GM10266 (cell line): ENCODE measurements at regions not wholly inside any gene's neighbourhood (a gene's known extent, or its start where the extent isn't known, plus 50 kb on each side); places are given as distances from the start of the nearest gene placed in this dataset.

Experiments
- DNase-seq: peaks from one replicate; pipeline ENCODE4 v3.0.0; 2012; ENCODE audit errors: extremely low spot score
- TF ChIP-seq, protein P1 (sequence below): IDR thresholded peaks from 2 replicates; pipeline ENCODE4 v1.5.1; 2012; ENCODE audit warnings: mild to moderate bottlenecking, low read depth; ENCODE audit not compliant: control insufficient read depth, insufficient read depth; ENCODE audit errors: missing control alignments

DNA sequence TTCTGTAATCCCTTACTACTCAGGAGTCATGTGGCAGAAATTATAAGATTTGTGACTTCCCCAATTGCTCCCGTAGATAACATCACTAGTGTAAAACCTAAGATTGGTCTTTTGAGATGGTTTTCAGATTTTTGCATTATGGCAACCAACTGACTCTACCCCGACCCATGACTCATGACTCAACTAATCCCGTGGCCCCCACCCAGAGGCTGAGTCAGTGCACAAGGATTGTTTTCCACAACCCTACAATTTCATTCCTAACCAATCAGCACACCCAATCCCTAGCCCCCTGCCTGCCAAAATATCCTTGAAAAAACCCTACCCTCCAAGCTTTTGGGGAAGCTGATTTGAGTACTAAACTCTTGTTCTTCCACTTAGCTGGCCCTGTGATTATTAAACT lies 109.4 kb upstream of the FAM9C start:
- DNase-seq = no peak

GRCh38 chrX:13152518-13153185 lies 108.2 kb upstream of the FAM9C start:
- TF ChIP-seq, protein P1, sequence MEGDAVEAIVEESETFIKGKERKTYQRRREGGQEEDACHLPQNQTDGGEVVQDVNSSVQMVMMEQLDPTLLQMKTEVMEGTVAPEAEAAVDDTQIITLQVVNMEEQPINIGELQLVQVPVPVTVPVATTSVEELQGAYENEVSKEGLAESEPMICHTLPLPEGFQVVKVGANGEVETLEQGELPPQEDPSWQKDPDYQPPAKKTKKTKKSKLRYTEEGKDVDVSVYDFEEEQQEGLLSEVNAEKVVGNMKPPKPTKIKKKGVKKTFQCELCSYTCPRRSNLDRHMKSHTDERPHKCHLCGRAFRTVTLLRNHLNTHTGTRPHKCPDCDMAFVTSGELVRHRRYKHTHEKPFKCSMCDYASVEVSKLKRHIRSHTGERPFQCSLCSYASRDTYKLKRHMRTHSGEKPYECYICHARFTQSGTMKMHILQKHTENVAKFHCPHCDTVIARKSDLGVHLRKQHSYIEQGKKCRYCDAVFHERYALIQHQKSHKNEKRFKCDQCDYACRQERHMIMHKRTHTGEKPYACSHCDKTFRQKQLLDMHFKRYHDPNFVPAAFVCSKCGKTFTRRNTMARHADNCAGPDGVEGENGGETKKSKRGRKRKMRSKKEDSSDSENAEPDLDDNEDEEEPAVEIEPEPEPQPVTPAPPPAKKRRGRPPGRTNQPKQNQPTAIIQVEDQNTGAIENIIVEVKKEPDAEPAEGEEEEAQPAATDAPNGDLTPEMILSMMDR = no peak

More for the DNA sequence above, 109.4 kb upstream of the FAM9C start:
- TF ChIP-seq, protein P1 = no peak

DNA sequence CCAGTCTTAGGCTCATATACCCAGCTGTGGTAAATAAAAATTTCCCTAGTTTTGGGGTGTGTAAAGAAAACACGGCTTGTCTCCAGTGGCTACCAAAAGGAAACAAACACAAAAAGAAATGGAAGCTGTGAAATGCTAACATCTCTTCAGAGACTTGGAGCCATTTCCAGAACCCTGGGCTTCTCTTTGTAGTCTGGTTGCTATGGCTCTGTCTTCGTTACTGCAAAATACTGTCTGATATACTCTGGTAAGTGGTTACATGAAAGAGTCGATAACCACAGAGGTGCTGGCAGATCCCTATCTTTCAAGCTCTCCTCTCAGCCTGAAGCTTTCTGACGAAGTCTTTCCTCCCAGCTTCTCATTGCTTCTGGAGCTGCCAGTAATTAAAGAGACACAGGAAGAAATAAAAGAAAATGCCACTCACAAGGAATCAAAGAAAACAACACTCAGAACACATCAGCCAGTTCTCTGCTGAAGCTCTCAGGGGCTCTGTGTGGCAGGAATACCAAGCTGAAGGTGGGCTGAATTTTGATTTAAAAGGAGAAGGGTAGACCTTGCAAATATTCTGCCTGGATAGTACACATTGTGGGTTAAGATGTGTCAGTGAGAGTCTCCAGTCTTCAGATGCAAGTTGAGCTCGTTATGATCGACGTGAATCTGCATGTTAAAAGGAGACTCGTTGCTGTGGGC lies 107.6 kb upstream of the FAM9C start:
- no peak for DNase-seq
- TF ChIP-seq, protein P1 = no peak

More at GRCh38 chrX:13152518-13153185, 108.2 kb upstream of the FAM9C start:
- no peak for DNase-seq

DNA sequence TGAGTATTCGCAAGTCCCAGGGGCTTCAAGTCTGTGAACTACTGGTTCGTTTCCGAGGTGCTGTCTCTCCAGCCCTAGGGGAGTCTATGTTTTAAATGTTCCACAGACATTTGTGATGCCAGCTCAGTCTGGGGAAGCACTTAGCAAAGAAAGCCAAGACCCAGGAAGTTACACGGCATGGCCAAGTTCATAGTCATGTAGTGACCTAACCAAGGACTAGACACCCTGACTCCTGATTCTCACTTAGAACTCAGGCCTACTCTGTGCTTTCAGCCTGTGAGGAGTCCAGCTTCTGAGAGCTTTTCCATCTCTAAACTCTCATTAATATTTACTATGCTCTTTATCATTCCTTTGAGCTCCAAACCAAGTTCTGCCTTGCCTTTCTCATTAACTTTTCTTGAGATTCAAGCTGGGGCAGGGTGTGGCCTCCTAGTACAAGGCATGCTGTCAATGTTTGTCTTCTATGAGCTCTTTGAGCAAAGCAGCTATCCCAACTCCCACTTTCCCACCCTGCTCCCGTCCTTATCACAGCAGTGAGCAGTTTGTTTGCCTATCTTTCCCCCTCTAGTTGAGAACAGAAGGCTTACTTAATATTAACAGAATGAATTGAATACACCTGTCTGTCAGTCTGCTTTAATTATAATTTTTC lies 105.4 kb upstream of the FAM9C start:
- DNase-seq = no peak
- TF ChIP-seq, protein P1 = no peak

DNA sequence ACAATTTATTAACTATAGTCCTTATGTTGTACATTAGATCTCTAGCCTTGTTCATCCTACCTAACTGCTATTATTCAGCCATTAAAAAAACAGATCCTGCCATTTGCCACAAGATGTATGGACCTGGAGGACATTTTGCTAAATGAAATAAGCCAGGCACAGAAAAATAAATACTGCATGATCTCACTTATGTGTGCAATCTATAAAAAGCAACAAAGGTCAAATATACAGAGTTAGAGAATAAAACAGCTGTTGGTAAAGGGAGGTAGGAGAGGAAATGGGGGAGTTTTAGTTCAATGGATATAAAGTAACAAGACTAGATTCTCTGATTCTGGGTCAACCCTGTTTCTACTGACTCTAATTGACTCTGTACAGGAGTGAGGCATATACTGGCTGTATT lies 103.3 kb upstream of the FAM9C start:
- TF ChIP-seq, protein P1 = no peak
- DNase-seq = no peak

DNA sequence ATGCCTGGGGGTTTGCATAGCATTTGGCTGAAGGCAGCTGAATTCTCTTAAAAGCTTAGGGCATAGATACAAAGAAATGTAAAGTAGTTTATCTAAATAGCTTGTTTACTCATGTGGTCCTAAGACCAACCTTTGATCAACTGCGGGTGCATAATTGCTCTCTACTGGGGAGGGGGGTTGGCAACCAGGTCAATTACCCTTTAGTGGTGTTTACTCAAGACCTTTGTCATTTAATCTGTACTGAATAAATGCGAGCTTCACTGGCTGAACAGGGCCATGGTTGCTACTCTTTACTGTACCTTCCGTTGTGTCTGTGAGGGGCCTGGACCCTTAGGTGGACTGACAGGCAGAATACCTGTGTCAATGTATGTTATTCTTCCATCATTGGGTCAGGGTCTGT lies 102.7 kb upstream of the FAM9C start:
- DNase-seq = no peak
- TF ChIP-seq, protein P1 = no peak
